B cell (primary cell): ENCODE measurements at regions not wholly inside any gene's neighbourhood (a gene's known extent, or its start where the extent isn't known, plus 50 kb on each side); places are given as distances from the start of the nearest gene placed in this dataset.

Experiments used
- ATAC-seq: fragments of 200-7000 bp; cut with Tn5 transposase; one replicate; pipeline ENCODE4 v1.10.0; 2021; ENCODE audit warnings: low read depth, mild to moderate bottlenecking, moderate number of reproducible peaks, moderate library complexity
- CTCF ChIA-PET: fragments of 350-600 bp; sonication (Branson Sonifier 250); formaldehyde crosslinking; loops from one replicate; lab custom pipeline; 2021; ENCODE audit warnings: antibody characterized with exemption, inconsistent platforms; lab: Charles Lee
- POLR2A ChIA-PET: fragments of 350-600 bp; sonication (Branson Sonifier 250); formaldehyde crosslinking; loops from one replicate; lab custom pipeline; 2021; ENCODE audit warnings: antibody characterized with exemption; lab: Charles Lee
- DNase-seq: peaks from one replicate; pipeline ENCODE4 v3.0.0; 2013
- H2AFZ ChIP-seq: 2 replicates; pipeline ENCODE4 v1.6.1; 2012; ENCODE audit warnings: mild to moderate bottlenecking, low read depth, low read length; ENCODE audit not compliant: insufficient read depth, poor library complexity, severe bottlenecking
- H3K27ac ChIP-seq, 2 donors: 1 replicate in 1 of 2; 2 replicates in 1 of 2; pipeline ENCODE4 v1.5.1; 2012 to 2013; ENCODE audit warnings: low read length in 2 of 2, mild to moderate bottlenecking in 2 of 2, moderate library complexity in 1 of 2
- H3K27me3 ChIP-seq, 4 experiments: fragments of 200-600 bp in 1 of 4; sonication (generic) in 1 of 4; replicated peaks in 1 of 4; 1 replicate in 2 of 4; 2 replicates in 2 of 4; pipeline versions ENCODE4 v1.6.1 to v1.7.0; 2013 to 2016; ENCODE audit warnings: low read length in 3 of 4, mild to moderate bottlenecking in 2 of 4, mixed read lengths in 1 of 4, moderate library complexity in 1 of 4; ENCODE audit not compliant: insufficient read depth in 4 of 4, control insufficient read depth in 3 of 4; ENCODE audit errors: control extremely low read depth in 1 of 4
- H3K36me3 ChIP-seq, 2 experiments: replicated peaks in 1 of 2; 1 replicate in 1 of 2; 2 replicates in 1 of 2; pipeline versions ENCODE4 v1.6.1 to v1.7.1; 2013; ENCODE audit warnings: low read length in 1 of 2; ENCODE audit not compliant: insufficient read depth in 2 of 2, control insufficient read depth in 1 of 2; ENCODE audit errors: control extremely low read depth in 1 of 2, extremely low read depth in 1 of 2
- H3K4me1 ChIP-seq, 2 donors: fragments of 200-600 bp in 1 of 2; sonication (generic) in 1 of 2; 1 replicate in 1 of 2; 2 replicates in 1 of 2; pipeline versions ENCODE4 v1.5.1 to v1.6.1; 2013 to 2017; ENCODE audit warnings: low read length in 2 of 2; ENCODE audit not compliant: control insufficient read depth in 2 of 2, insufficient read depth in 2 of 2
- H3K4me2 ChIP-seq: replicated peaks from 2 replicates; pipeline ENCODE3; 2012; ENCODE audit warnings: mild to moderate bottlenecking, low read depth, low read length; ENCODE audit not compliant: poor library complexity, severe bottlenecking
- H3K4me3 ChIP-seq, 5 experiments: fragments of 200-600 bp in 1 of 5; sonication (generic) in 1 of 5; 1 replicate in 3 of 5; 2 replicates in 2 of 5; pipeline versions ENCODE4 v1.5.1 to v1.7.0; 2011 to 2016; ENCODE audit warnings: low read length in 4 of 5, mild to moderate bottlenecking in 4 of 5, low read depth in 2 of 5, control low read depth in 1 of 5, moderate library complexity in 1 of 5; ENCODE audit not compliant: insufficient read depth in 1 of 5; ENCODE audit errors: control extremely low read depth in 1 of 5, extremely low read depth in 1 of 5
- H3K79me2 ChIP-seq: fragments of 200-600 bp; sonication (generic); one replicate; pipeline ENCODE4 v1.6.0; 2016; ENCODE audit warnings: low read length; ENCODE audit not compliant: control insufficient read depth, insufficient read depth
- H3K9ac ChIP-seq: fragments of 200-600 bp; sonication (generic); 2 replicates; pipeline ENCODE4 v1.6.1; 2017; ENCODE audit warnings: mild to moderate bottlenecking, low read length, moderate library complexity
- H3K9me3 ChIP-seq, 3 donors: one replicate each; pipeline versions ENCODE4 v1.6.1 to v1.7.1; 2013; ENCODE audit warnings: low read length in 2 of 3; ENCODE audit not compliant: control insufficient read depth in 2 of 3, insufficient read depth in 1 of 3; ENCODE audit errors: control extremely low read depth in 1 of 3
- H4K20me1 ChIP-seq: 2 replicates; pipeline ENCODE4 v1.6.0; 2012; ENCODE audit warnings: mild to moderate bottlenecking, low read length; ENCODE audit not compliant: insufficient read depth, control insufficient read depth, poor library complexity, severe bottlenecking
- H3K27ac Mint-ChIP-seq: one replicate; pipeline ENCODE4 v1.8.0; 2021; ENCODE audit warnings: mixed read lengths
- H3K27me3 Mint-ChIP-seq: one replicate; pipeline ENCODE4 v1.8.0; 2021; ENCODE audit warnings: mixed read lengths
- H3K4me1 Mint-ChIP-seq: one replicate; pipeline ENCODE4 v1.8.0; 2021; ENCODE audit warnings: mixed read lengths
- H3K4me3 Mint-ChIP-seq: one replicate; pipeline ENCODE4 v1.8.0; 2021; ENCODE audit warnings: mixed read lengths
- H3K9me3 Mint-ChIP-seq: one replicate; pipeline ENCODE4 v1.8.0; 2022; ENCODE audit warnings: mixed read lengths; ENCODE audit not compliant: insufficient read depth
- CTCF ChIP-seq: fragments of 200-600 bp; IDR thresholded peaks from one replicate; pipeline ENCODE4 v1.8.0; 2022; ENCODE audit warnings: antibody characterized with exemption, mild to moderate bottlenecking
- EZH2 ChIP-seq: IDR thresholded peaks from 2 replicates; pipeline ENCODE4 v1.6.1; 2012; ENCODE audit warnings: borderline replicate concordance, low read depth, mild to moderate bottlenecking, moderate library complexity, low read length; ENCODE audit not compliant: insufficient read depth, poor library complexity, severe bottlenecking
- WGBS: methylation state at CpG from one replicate; pipeline ENCODE4 v1.1.5; 2013; ENCODE audit warnings: missing lambda C conversion rate; ENCODE audit not compliant: insufficient coverage; 5-methylcytosine and 5-hydroxymethylcytosine counted together
- intact Hi-C: fragments of 100-400 bp; cut with micrococcal nuclease; formaldehyde crosslinking; loops from one replicate; pipeline ENCODE4 v1.10.0; 2022

- no peak overlapping the region for H3K27ac Mint-ChIP-seq
- DNase-seq (no peak), ATAC-seq (no peak)
- H3K4me3 Mint-ChIP-seq, result no peak overlapping the region
- Histone ChIP-seq H3K79me2 (no peaks in the 10 kb centered on the region), H2AFZ (no peak overlapping the region), H3K27ac (no peak overlapping the region), H3K27me3 (no peaks in the 10 kb centered on the region), H3K9me3 (peaks cover 0 to 5% (median 0%) of the 10 kb centered on the region in 3 donors), H3K4me3 (no peak overlapping the region), H3K9ac (no peak overlapping the region), H3K36me3 (no peaks in the 10 kb centered on the region), H3K4me2 (no peak overlapping the region), H3K4me1 (no peaks in the 10 kb centered on the region), H4K20me1 (no peaks in the 10 kb centered on the region)
- TF ChIP-seq EZH2, result no peak
- TF ChIP-seq CTCF, result no peak
- peaks cover 28% of the 10 kb centered on the region for H3K27me3 Mint-ChIP-seq
- ChIA-PET POLR2A (no interaction called here), CTCF (no interaction called here)
- H3K4me1 Mint-ChIP-seq, result peaks cover 3% of the 10 kb centered on the region
- 75% methylated on average over 4 of the region's 5 CpGs for WGBS
- intact Hi-C loops, result no loop called here
- no peaks in the 10 kb centered on the region for H3K9me3 Mint-ChIP-seq
Measured at GRCh38 chr20:48294942-48295341, 509.7 kb upstream of the SULF2 start.

GRCh38 chr20:48294196-48294595 is 508.9 kb upstream of the SULF2 start:
- Histone ChIP-seq H3K79me2 (no peaks in the 10 kb centered on the region), H3K36me3 (no peaks in the 10 kb centered on the region), H3K27ac (no peak overlapping the region), H3K9me3 (peaks cover 0 to 5% (median 0%) of the 10 kb centered on the region in 3 donors), H3K4me1 (no peaks in the 10 kb centered on the region), H3K9ac (no peak overlapping the region), H4K20me1 (no peaks in the 10 kb centered on the region), H3K27me3 (no peaks in the 10 kb centered on the region), H3K4me3 (no peak overlapping the region), H3K4me2 (no peak overlapping the region), H2AFZ (no peak overlapping the region)
- no peak overlapping the region for H3K27ac Mint-ChIP-seq
- ChIA-PET CTCF (no interaction called here), POLR2A (no interaction called here)
- DNase-seq, result no peak
- peaks cover 29% of the 10 kb centered on the region for H3K27me3 Mint-ChIP-seq
- WGBS, result 100% methylated on average over 2 of the region's 5 CpGs
- no peak overlapping the region for H3K4me3 Mint-ChIP-seq
- H3K9me3 Mint-ChIP-seq, result no peaks in the 10 kb centered on the region
- no peak for ATAC-seq
- TF ChIP-seq CTCF (no peak), EZH2 (no peak)
- intact Hi-C loops, result no loop called here
- peaks cover 3% of the 10 kb centered on the region for H3K4me1 Mint-ChIP-seq
